ENCODE measurements at regions not wholly inside any gene's neighbourhood (a gene's known extent, or its start where the extent isn't known, plus 50 kb on each side); places are given as distances from the start of the nearest gene placed in this dataset.
"Not testable (repeated sequence)": the region's sequence is repeated elsewhere in the genome, so short reads cannot be mapped to it uniquely, and the experiment has no call there.

DNA sequence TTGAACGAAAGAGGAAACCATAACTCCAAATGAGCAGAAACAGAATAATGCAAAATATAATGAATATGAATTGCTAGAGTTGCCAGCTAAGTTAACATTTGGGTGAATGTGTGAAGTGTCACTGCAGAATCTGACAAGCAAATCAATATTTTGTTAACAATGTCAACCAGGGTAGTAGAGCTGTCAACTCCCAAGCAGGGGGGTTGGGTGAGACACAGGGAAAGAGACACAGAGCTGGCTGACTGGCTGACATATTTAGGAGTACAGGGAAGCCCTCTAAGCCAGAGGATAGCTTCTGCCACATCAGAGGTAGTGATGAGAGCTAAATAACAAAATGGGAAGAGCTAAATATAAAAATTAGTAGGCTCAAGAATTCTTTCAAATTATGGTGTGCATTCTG is 393.1 kb upstream of the KCND2 start:
- Histone ChIP-seq H3K9ac (ENCODE audit: low read length in 5 of 5) (no peak overlapping the region), H3K9me3 (ENCODE audit: control insufficient read depth in 5 of 5, low read length in 5 of 5) (no peaks in the 10 kb centered on the region), H3K4me3 (ENCODE audit: low read depth in 1 of 5, low read length in 5 of 5) (no peak overlapping the region), H3K4me1 (ENCODE audit: control insufficient read depth in 5 of 5, insufficient read depth in 5 of 5, low read length in 5 of 5) (no peaks in the 10 kb centered on the region), H3K27me3 (ENCODE audit: control insufficient read depth in 5 of 5, insufficient read depth in 4 of 5, low read length in 5 of 5) (no peaks in the 10 kb centered on the region), H3K27ac (ENCODE audit: low read depth, low read length) (no peak overlapping the region), H3K36me3 (ENCODE audit: control insufficient read depth in 5 of 5, insufficient read depth in 5 of 5, low read length in 5 of 5) (no peaks in the 10 kb centered on the region)

DNA sequence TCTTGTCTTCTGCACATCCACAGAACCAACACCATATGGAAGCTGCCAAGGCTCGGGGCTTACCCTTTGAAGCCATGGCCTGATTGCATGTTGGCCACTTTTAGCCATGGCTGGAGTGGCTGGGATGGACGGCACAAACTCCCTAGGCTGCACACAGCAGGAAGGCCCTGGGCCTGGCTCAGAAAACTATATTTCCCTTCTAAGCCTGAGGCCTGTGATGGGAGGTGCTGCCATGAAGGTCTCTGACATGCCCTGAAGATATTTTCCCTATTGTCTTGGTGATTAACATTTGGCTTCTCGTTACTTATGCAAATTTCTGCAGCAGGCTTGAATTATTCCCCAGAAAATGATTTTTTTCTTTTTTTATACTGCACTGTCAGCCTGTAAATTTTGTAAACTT is 387.0 kb upstream of the KCND2 start:
- Histone ChIP-seq H3K27me3 (ENCODE audit: control insufficient read depth in 5 of 5, insufficient read depth in 4 of 5, low read length in 5 of 5) (no peaks in the 10 kb centered on the region), H3K4me1 (ENCODE audit: control insufficient read depth in 5 of 5, insufficient read depth in 5 of 5, low read length in 5 of 5) (no peaks in the 10 kb centered on the region), H3K36me3 (ENCODE audit: control insufficient read depth in 5 of 5, insufficient read depth in 5 of 5, low read length in 5 of 5) (no peaks in the 10 kb centered on the region), H3K9ac (ENCODE audit: low read length in 5 of 5) (no peak overlapping the region), H3K9me3 (ENCODE audit: control insufficient read depth in 5 of 5, low read length in 5 of 5) (no peaks in the 10 kb centered on the region), H3K27ac (ENCODE audit: low read depth, low read length) (no peak overlapping the region), H3K4me3 (ENCODE audit: low read depth in 1 of 5, low read length in 5 of 5) (no peak overlapping the region)

DNA sequence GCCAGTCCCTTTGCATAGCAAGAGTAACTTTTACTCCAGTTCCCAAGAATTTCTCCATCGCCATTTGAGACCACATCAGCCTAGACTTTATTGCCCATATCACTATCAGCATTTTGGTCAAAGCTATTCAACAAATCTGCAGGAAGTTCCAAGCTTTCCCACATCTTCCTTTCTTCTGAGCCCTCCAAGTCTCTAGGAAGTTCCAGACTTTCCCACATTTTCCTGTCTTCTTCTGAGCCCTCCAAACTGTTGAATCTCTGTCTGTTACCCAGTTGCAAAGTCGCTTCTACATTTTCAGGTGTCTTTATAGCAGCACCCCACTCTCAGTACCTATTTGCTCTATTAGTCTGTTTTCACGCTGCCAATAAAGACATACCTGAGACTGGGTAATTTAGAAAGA is 386.4 kb upstream of the KCND2 start:
- not testable (repeated sequence) for H3K9ac ChIP-seq (ENCODE audit: low read length in 5 of 5); H3K27me3 ChIP-seq (ENCODE audit: control insufficient read depth in 5 of 5, insufficient read depth in 4 of 5, low read length in 5 of 5); H3K36me3 ChIP-seq (ENCODE audit: control insufficient read depth in 5 of 5, insufficient read depth in 5 of 5, low read length in 5 of 5); H3K9me3 ChIP-seq (ENCODE audit: control insufficient read depth in 5 of 5, low read length in 5 of 5); H3K4me3 ChIP-seq (ENCODE audit: low read depth in 1 of 5, low read length in 5 of 5); H3K27ac ChIP-seq (ENCODE audit: low read depth, low read length); H3K4me1 ChIP-seq (ENCODE audit: control insufficient read depth in 5 of 5, insufficient read depth in 5 of 5, low read length in 5 of 5)

DNA sequence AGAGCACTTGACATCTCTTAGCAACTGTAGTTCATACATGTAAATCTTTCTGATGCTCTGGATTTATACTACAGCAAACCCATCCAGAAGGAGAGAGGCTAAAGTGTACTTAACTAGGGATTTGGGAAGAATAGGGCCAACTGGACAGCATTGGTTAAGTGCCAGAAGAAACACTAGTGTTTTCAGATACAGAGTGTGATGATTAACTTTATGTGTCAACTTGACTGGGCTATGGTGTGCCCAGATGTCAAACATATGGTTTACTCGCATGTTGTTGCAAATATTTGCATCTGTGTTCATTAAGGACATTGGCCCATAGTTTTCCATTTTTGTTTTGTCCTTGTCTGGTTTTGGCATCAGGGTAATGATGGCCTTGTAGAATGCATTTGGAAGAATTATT is 384.7 kb upstream of the KCND2 start:
- Histone ChIP-seq H3K36me3 (ENCODE audit: control insufficient read depth in 5 of 5, insufficient read depth in 5 of 5, low read length in 5 of 5) (no peaks in the 10 kb centered on the region), H3K27me3 (ENCODE audit: control insufficient read depth in 5 of 5, insufficient read depth in 4 of 5, low read length in 5 of 5) (no peaks in the 10 kb centered on the region), H3K9me3 (ENCODE audit: control insufficient read depth in 5 of 5, low read length in 5 of 5) (no peaks in the 10 kb centered on the region), H3K4me3 (ENCODE audit: low read depth in 1 of 5, low read length in 5 of 5) (no peak overlapping the region), H3K4me1 (ENCODE audit: control insufficient read depth in 5 of 5, insufficient read depth in 5 of 5, low read length in 5 of 5) (no peaks in the 10 kb centered on the region), H3K27ac (ENCODE audit: low read depth, low read length) (no peak overlapping the region), H3K9ac (ENCODE audit: low read length in 5 of 5) (no peak overlapping the region)

DNA sequence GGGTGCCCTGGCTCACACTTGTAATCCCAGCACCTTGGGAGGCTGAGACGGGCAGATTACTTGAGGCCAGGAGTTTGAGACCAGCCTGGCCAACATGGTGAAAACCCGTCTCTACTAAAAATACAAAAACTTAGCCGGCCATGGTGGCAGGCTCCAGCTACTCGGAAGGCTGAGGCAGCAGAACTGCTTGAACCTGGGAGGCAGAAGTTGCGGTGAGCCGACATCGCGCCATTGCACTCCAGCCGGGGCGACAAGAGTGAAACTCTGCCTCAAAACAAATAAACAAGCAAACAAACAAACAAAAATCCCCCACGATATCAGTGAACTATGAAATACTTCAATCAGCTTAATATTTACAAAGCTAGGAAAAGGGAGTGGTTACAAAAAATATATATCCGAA is 382.3 kb upstream of the KCND2 start:
- H3K27me3 ChIP-seq (ENCODE audit: control insufficient read depth in 5 of 5, insufficient read depth in 4 of 5, low read length in 5 of 5) = no peaks in the 10 kb centered on the region
- no peaks in the 10 kb centered on the region for H3K9me3 ChIP-seq (ENCODE audit: control insufficient read depth in 5 of 5, low read length in 5 of 5)
- H3K4me3 ChIP-seq (ENCODE audit: low read depth in 1 of 5, low read length in 5 of 5) = no peak overlapping the region
- H3K36me3 ChIP-seq (ENCODE audit: control insufficient read depth in 5 of 5, insufficient read depth in 5 of 5, low read length in 5 of 5) = no peaks in the 10 kb centered on the region
- no peak overlapping the region for H3K27ac ChIP-seq (ENCODE audit: low read depth, low read length)
- H3K9ac ChIP-seq (ENCODE audit: low read length in 5 of 5) = no peak overlapping the region
- no peaks in the 10 kb centered on the region for H3K4me1 ChIP-seq (ENCODE audit: control insufficient read depth in 5 of 5, insufficient read depth in 5 of 5, low read length in 5 of 5)

DNA sequence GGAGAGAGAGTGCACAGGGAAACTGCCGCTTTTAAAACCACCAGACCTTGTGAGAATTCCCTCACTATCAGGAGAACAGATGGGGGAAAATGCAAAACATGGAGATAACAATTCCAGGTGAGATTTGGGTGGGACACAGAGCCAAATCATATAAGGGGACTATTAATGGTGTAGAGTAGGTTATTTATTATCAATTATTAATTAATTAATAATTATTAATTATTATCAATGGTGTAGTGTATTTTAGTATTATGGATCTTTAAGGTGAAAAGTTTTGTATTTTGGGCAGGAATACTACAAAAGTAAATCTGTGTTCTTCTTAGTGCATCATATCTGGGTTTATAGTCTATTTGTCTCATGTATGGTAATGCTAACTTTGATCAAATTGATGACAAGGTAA is 377.7 kb upstream of the KCND2 start:
- Histone ChIP-seq H3K27ac (ENCODE audit: low read depth, low read length) (no peak overlapping the region), H3K4me3 (ENCODE audit: low read depth in 1 of 5, low read length in 5 of 5) (no peak overlapping the region), H3K4me1 (ENCODE audit: control insufficient read depth in 5 of 5, insufficient read depth in 5 of 5, low read length in 5 of 5) (no peaks in the 10 kb centered on the region), H3K36me3 (ENCODE audit: control insufficient read depth in 5 of 5, insufficient read depth in 5 of 5, low read length in 5 of 5) (no peaks in the 10 kb centered on the region), H3K27me3 (ENCODE audit: control insufficient read depth in 5 of 5, insufficient read depth in 4 of 5, low read length in 5 of 5) (no peaks in the 10 kb centered on the region), H3K9ac (ENCODE audit: low read length in 5 of 5) (no peak overlapping the region), H3K9me3 (ENCODE audit: control insufficient read depth in 5 of 5, low read length in 5 of 5) (peaks cover 0 to 5% (median 0%) of the 10 kb centered on the region in 5 donors)

DNA sequence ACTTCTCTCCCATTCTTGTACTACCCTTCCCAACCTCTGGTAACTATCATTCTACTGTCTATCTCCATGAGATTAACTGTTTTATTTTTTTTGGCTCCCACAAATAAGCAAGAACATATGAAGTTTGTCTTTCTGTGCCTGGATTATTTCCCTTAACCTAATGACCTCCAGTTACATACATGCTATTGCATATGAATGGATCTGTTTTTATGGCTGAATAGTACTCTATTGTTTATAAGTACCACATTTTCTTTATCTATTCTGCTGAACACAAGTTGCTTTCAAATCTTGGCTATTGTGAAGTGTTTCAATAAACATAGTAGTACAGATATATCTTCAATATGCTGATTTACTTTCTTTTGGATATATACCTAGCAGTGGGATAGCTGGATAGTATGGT is 376.6 kb upstream of the KCND2 start:
- H3K27ac ChIP-seq (ENCODE audit: low read depth, low read length) = no peak overlapping the region
- no peaks in the 10 kb centered on the region for H3K27me3 ChIP-seq (ENCODE audit: control insufficient read depth in 5 of 5, insufficient read depth in 4 of 5, low read length in 5 of 5)
- H3K4me1 ChIP-seq (ENCODE audit: control insufficient read depth in 5 of 5, insufficient read depth in 5 of 5, low read length in 5 of 5) = no peaks in the 10 kb centered on the region
- H3K36me3 ChIP-seq (ENCODE audit: control insufficient read depth in 5 of 5, insufficient read depth in 5 of 5, low read length in 5 of 5) = no peaks in the 10 kb centered on the region
- H3K9ac ChIP-seq (ENCODE audit: low read length in 5 of 5) = no peak overlapping the region
- H3K9me3 ChIP-seq (ENCODE audit: control insufficient read depth in 5 of 5, low read length in 5 of 5) = peaks cover 0 to 5% (median 0%) of the 10 kb centered on the region in 5 donors
- H3K4me3 ChIP-seq (ENCODE audit: low read depth in 1 of 5, low read length in 5 of 5) = no peak overlapping the region

DNA sequence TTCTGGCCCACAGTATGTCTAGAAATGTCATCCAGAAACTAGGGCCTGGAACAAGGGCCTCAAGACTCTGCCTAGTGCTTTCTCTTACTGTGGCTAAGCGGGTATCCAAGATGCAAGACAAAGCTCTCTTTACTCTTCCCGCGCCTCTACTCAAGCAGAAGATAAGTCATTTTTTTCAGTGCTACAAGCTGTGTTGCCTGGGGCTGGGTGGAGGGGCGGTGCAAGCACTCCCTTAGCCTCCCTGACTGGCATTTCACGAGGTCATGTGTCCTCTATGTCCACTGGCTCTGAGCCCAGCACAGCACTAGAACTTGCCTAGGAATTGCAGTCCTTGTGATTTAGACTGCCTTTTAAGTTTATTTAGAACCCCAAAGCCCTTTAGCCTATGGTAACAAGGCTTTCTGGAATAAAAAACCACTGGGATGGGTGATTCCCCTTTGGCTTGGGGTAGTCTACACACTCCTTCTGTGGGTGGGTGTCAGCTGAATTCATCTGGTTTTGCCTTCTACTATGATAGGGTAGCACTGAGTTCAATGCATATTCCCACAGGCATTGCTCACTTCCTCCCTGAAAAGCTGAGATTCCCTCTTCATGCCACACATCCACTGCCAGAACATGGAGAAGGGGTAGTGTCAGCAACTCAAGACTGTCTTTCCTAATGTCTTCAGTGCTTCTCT is 371.8 kb upstream of the KCND2 start:
- Histone ChIP-seq H3K4me3 (ENCODE audit: low read depth in 1 of 5, low read length in 5 of 5) (no peak overlapping the region), H3K4me1 (ENCODE audit: control insufficient read depth in 5 of 5, insufficient read depth in 5 of 5, low read length in 5 of 5) (no peaks in the 10 kb centered on the region), H3K27me3 (ENCODE audit: control insufficient read depth in 5 of 5, insufficient read depth in 4 of 5, low read length in 5 of 5) (no peaks in the 10 kb centered on the region), H3K9me3 (ENCODE audit: control insufficient read depth in 5 of 5, low read length in 5 of 5) (peaks cover 0 to 5% (median 0%) of the 10 kb centered on the region in 5 donors), H3K27ac (ENCODE audit: low read depth, low read length) (no peak overlapping the region), H3K36me3 (ENCODE audit: control insufficient read depth in 5 of 5, insufficient read depth in 5 of 5, low read length in 5 of 5) (no peaks in the 10 kb centered on the region), H3K9ac (ENCODE audit: low read length in 5 of 5) (no peak overlapping the region)

DNA sequence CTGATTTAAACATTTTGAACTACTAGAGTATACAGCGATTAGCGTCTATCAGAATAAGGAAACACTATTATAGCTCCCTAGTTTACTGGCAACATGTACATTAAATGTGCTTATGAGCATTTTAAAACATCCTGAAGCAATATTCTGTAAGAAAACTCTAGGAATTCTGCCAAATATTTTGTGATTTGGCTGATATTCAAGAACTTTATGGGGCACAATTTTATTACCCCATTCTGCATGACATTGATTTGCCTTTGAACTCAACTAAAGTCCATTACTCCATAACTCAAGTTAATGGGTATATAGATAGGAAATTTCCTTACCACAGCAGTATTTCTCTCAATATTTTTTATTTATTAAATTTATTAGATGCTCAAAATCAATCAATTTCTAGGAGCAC is 369.9 kb upstream of the KCND2 start:
- Histone ChIP-seq H3K36me3 (ENCODE audit: control insufficient read depth in 5 of 5, insufficient read depth in 5 of 5, low read length in 5 of 5) (no peaks in the 10 kb centered on the region), H3K9ac (ENCODE audit: low read length in 5 of 5) (no peak overlapping the region), H3K4me1 (ENCODE audit: control insufficient read depth in 5 of 5, insufficient read depth in 5 of 5, low read length in 5 of 5) (no peaks in the 10 kb centered on the region), H3K4me3 (ENCODE audit: low read depth in 1 of 5, low read length in 5 of 5) (no peak overlapping the region), H3K27ac (ENCODE audit: low read depth, low read length) (no peak overlapping the region), H3K9me3 (ENCODE audit: control insufficient read depth in 5 of 5, low read length in 5 of 5) (no peaks in the 10 kb centered on the region), H3K27me3 (ENCODE audit: control insufficient read depth in 5 of 5, insufficient read depth in 4 of 5, low read length in 5 of 5) (no peaks in the 10 kb centered on the region)

DNA sequence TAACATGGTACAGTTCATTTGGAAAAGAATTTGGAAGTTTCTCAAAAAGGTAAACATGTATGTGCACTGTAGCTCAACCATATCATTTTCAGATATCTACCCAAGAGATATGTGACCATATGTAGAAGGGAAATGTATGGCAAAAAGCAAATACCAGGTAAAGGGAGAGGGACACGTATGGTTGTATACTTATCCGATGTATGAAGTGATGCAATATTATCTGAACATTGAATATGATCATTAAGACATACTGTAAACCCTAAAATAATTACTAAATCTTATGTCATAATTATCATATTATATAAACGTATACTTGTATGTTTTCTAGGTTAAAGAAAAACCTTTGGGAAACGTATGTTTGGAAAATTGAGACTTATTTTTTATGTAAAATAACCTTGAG is 367.5 kb upstream of the KCND2 start:
- H3K27me3 ChIP-seq (ENCODE audit: control insufficient read depth in 5 of 5, insufficient read depth in 4 of 5, low read length in 5 of 5) = no peaks in the 10 kb centered on the region
- no peaks in the 10 kb centered on the region for H3K36me3 ChIP-seq (ENCODE audit: control insufficient read depth in 5 of 5, insufficient read depth in 5 of 5, low read length in 5 of 5)
- no peak overlapping the region for H3K27ac ChIP-seq (ENCODE audit: low read depth, low read length)
- H3K4me1 ChIP-seq (ENCODE audit: control insufficient read depth in 5 of 5, insufficient read depth in 5 of 5, low read length in 5 of 5) = no peaks in the 10 kb centered on the region
- H3K9me3 ChIP-seq (ENCODE audit: control insufficient read depth in 5 of 5, low read length in 5 of 5) = no peaks in the 10 kb centered on the region
- no peak overlapping the region for H3K4me3 ChIP-seq (ENCODE audit: low read depth in 1 of 5, low read length in 5 of 5)
- H3K9ac ChIP-seq (ENCODE audit: low read length in 5 of 5) = no peak overlapping the region

DNA sequence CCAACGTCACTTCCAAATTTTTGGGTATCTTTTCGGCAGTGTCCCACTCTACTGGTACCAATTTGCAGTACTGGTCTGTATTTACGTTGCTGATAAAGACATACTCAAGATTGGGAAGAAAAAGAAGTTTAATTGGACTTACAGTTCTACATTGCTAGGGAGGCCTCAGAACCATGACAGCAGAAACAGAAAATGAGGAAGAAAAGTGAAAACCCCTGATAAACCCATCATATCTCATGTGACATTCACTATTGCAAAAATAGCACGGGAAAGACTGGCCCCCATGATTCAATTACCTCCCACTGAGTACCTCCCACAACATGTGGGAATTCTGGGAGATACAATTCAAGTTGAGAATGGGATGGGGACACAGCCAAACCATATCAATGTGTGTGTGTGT is 364.0 kb upstream of the KCND2 start:
- H3K36me3 ChIP-seq (ENCODE audit: control insufficient read depth in 5 of 5, insufficient read depth in 5 of 5, low read length in 5 of 5) = no peaks in the 10 kb centered on the region
- H3K9me3 ChIP-seq (ENCODE audit: control insufficient read depth in 5 of 5, low read length in 5 of 5) = no peaks in the 10 kb centered on the region
- H3K9ac ChIP-seq (ENCODE audit: low read length in 5 of 5) = no peak overlapping the region
- no peaks in the 10 kb centered on the region for H3K27me3 ChIP-seq (ENCODE audit: control insufficient read depth in 5 of 5, insufficient read depth in 4 of 5, low read length in 5 of 5)
- H3K4me1 ChIP-seq (ENCODE audit: control insufficient read depth in 5 of 5, insufficient read depth in 5 of 5, low read length in 5 of 5) = no peaks in the 10 kb centered on the region
- no peak overlapping the region for H3K4me3 ChIP-seq (ENCODE audit: low read depth in 1 of 5, low read length in 5 of 5)
- no peak overlapping the region for H3K27ac ChIP-seq (ENCODE audit: low read depth, low read length)

Data from subcutaneous abdominal adipose tissue (tissue), 5 donors.